HEK293 (cell line): ENCODE measurements at regions not wholly inside any gene's neighbourhood (a gene's known extent, or its start where the extent isn't known, plus 50 kb on each side); places are given as distances from the start of the nearest gene placed in this dataset.

ENCODE experiments used
- CTCF ChIA-PET: fragments of 350-600 bp; formaldehyde crosslinking; extraction: SDS; loops from one replicate; lab custom pipeline; 2021; ENCODE audit warnings: antibody characterized with exemption; lab: Yijun Ruan, JAX
- POLR2A ChIA-PET: fragments of 300-600 bp; formaldehyde crosslinking; extraction: SDS; loops from one replicate; lab custom pipeline; 2020; ENCODE audit warnings: antibody characterized with exemption, inconsistent platforms; lab: Yijun Ruan, JAX
- H3K27ac ChIP-seq: fragments of 200-500 bp; sonication (Bioruptor generic); 2 replicates; pipeline ENCODE4 v1.5.1; 2014; ENCODE audit warnings: low read depth, low read length, control low read depth, inconsistent platforms; ENCODE audit errors: extremely low read depth
- H3K36me3 ChIP-seq, 2 experiments: fragments of 200-500 bp in 1 of 2; sonication (Bioruptor generic) in 1 of 2; 1 replicate in 1 of 2; 2 replicates in 1 of 2; pipeline ENCODE4 v1.5.1; 2014 to 2017; ENCODE audit warnings: inconsistent platforms in 2 of 2, low read length in 2 of 2; ENCODE audit not compliant: control insufficient read depth in 2 of 2, insufficient read depth in 1 of 2
- H3K4me1 ChIP-seq: fragments of 200-500 bp; sonication (Bioruptor generic); 2 replicates; pipeline ENCODE4 v1.5.1; 2014; ENCODE audit warnings: mild to moderate bottlenecking, low read length, inconsistent platforms; ENCODE audit not compliant: control insufficient read depth, insufficient read depth
- H3K4me3 ChIP-seq: 2 replicates; pipeline ENCODE4 v1.5.1; 2011; ENCODE audit warnings: low read depth, mild to moderate bottlenecking, control low read depth, low read length, moderate library complexity
- H3K9me3 ChIP-seq: fragments of 200-500 bp; sonication (Bioruptor generic); 2 replicates; pipeline ENCODE4 v1.5.1; 2014; ENCODE audit warnings: low read depth, low read length, inconsistent platforms; ENCODE audit not compliant: control insufficient read depth, insufficient read depth
- GFI1B ChIP-seq: fragments of 450-650 bp; formaldehyde crosslinking; IDR thresholded peaks from 2 replicates; pipeline ENCODE4 v1.5.1; 2016; ENCODE audit warnings: missing biosample characterization, missing genetic modification characterization
- HOXD13 ChIP-seq: sonication (generic); formaldehyde crosslinking; IDR thresholded peaks from 2 replicates; pipeline ENCODE4 v1.8.0; 2022; ENCODE audit warnings: missing genetic modification reagents, borderline replicate concordance
- WT1 ChIP-seq: fragments of 450-650 bp; formaldehyde crosslinking; IDR thresholded peaks from 2 replicates; pipeline ENCODE4 v1.5.1; 2016; ENCODE audit warnings: missing biosample characterization, missing genetic modification characterization
- ZBTB11 ChIP-seq: fragments of 450-650 bp; formaldehyde crosslinking; conservative IDR thresholded peaks from 2 replicates; pipeline ENCODE4 v1.5.1; 2016; ENCODE audit warnings: low read depth, missing biosample characterization, missing genetic modification characterization
- ZFP69B ChIP-seq: fragments of 450-650 bp; formaldehyde crosslinking; IDR thresholded peaks from 2 replicates; pipeline ENCODE4 v1.5.1; 2016; ENCODE audit warnings: missing biosample characterization, missing genetic modification characterization
- ZNF132 ChIP-seq: fragments of 450-650 bp; formaldehyde crosslinking; IDR thresholded peaks from 2 replicates; pipeline ENCODE4 v1.5.1; 2017; ENCODE audit warnings: missing biosample characterization, missing genetic modification characterization, borderline replicate concordance
- ZNF138 ChIP-seq: fragments of 450-650 bp; formaldehyde crosslinking; IDR thresholded peaks from 2 replicates; pipeline ENCODE4 v1.5.1; 2016; ENCODE audit warnings: missing biosample characterization, missing genetic modification characterization, borderline replicate concordance
- ZNF18 ChIP-seq: fragments of 450-650 bp; formaldehyde crosslinking; IDR thresholded peaks from 2 replicates; pipeline ENCODE4 v1.5.1; 2016; ENCODE audit warnings: missing biosample characterization, missing genetic modification characterization
- ZNF214 ChIP-seq: fragments of 450-650 bp; formaldehyde crosslinking; IDR thresholded peaks from 2 replicates; pipeline ENCODE4 v1.5.1; 2017; ENCODE audit warnings: missing biosample characterization, mild to moderate bottlenecking, missing genetic modification characterization, borderline replicate concordance
- ZNF24 ChIP-seq: fragments of 450-650 bp; formaldehyde crosslinking; IDR thresholded peaks from 2 replicates; pipeline ENCODE4 v1.5.1; 2016; ENCODE audit warnings: missing biosample characterization, missing genetic modification characterization
- ZNF26 ChIP-seq: fragments of 450-650 bp; formaldehyde crosslinking; IDR thresholded peaks from 2 replicates; pipeline ENCODE4 v1.5.1; 2016; ENCODE audit warnings: missing biosample characterization, missing genetic modification characterization
- ZNF350 ChIP-seq: fragments of 450-650 bp; formaldehyde crosslinking; IDR thresholded peaks from 2 replicates; pipeline ENCODE4 v1.5.0; 2017; ENCODE audit warnings: missing biosample characterization, mild to moderate bottlenecking, missing genetic modification characterization
- ZNF433 ChIP-seq: fragments of 450-650 bp; formaldehyde crosslinking; IDR thresholded peaks from 2 replicates; pipeline ENCODE4 v1.5.1; 2016; ENCODE audit warnings: missing biosample characterization, missing genetic modification characterization, low read depth
- ZNF624 ChIP-seq: fragments of 450-650 bp; formaldehyde crosslinking; IDR thresholded peaks from 2 replicates; pipeline ENCODE4 v1.5.1; 2017; ENCODE audit warnings: missing biosample characterization, missing genetic modification characterization
- ZNF707 ChIP-seq: fragments of 450-650 bp; formaldehyde crosslinking; IDR thresholded peaks from 2 replicates; pipeline ENCODE4 v1.5.1; 2016; ENCODE audit warnings: missing biosample characterization, missing genetic modification characterization
- ZNF76 ChIP-seq: fragments of 450-650 bp; formaldehyde crosslinking; IDR thresholded peaks from 2 replicates; pipeline ENCODE4; 2016; ENCODE audit warnings: low read depth, missing biosample characterization, missing genetic modification characterization, borderline replicate concordance
- ZNF768 ChIP-seq: fragments of 450-650 bp; formaldehyde crosslinking; IDR thresholded peaks from 2 replicates; pipeline ENCODE4 v1.5.1; 2018; ENCODE audit warnings: missing biosample characterization, mild to moderate bottlenecking, missing genetic modification characterization
- ZNF791 ChIP-seq: fragments of 450-650 bp; formaldehyde crosslinking; IDR thresholded peaks from 2 replicates; pipeline ENCODE4 v1.5.1; 2016; ENCODE audit warnings: missing biosample characterization, missing genetic modification characterization
- TF ChIP-seq, protein P1 (sequence below): fragments of 450-650 bp; formaldehyde crosslinking; IDR thresholded peaks from 2 replicates; pipeline ENCODE4 v1.5.1; 2016; ENCODE audit warnings: missing biosample characterization, missing genetic modification characterization
- TF ChIP-seq, protein P2 (sequence below): IDR thresholded peaks from 2 replicates; pipeline ENCODE4 v1.6.1; 2011; ENCODE audit warnings: mild to moderate bottlenecking, low read depth, low read length, borderline replicate concordance
- TF ChIP-seq, protein P3 (sequence below): fragments of 450-650 bp; formaldehyde crosslinking; IDR thresholded peaks from 2 replicates; pipeline ENCODE4 v1.5.0; 2017; ENCODE audit warnings: missing biosample characterization, missing genetic modification characterization, borderline replicate concordance
- TF ChIP-seq, protein P4 (sequence below): fragments of 450-650 bp; formaldehyde crosslinking; IDR thresholded peaks from 2 replicates; pipeline ENCODE4 v1.5.1; 2017; ENCODE audit warnings: missing biosample characterization, missing genetic modification characterization

DNA sequence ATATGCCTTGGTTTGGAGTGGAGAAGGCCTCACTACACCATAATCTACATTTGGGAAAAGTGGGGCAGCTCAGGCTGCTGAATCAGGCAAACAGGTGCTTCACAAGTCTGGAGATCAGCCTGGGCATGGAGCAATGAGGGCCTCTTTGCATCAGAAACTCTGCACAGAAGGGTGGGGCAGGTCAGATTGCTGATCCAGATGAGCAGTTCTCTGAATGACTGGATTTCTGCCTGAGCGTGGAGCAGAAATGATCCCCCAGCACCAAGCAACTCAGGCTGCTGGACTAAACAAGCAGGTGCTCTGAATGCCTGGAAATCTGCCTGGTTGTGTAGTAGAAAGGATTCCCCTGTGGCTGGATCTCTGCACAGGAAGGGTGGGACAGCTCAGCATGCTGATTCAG, 605.3 kb upstream of the ZNF804A start:
- ChIA-PET CTCF (no interaction called here), POLR2A (no interaction called here)
- Histone ChIP-seq H3K4me3 (no peak overlapping the region), H3K4me1 (peaks cover 8% of the 10 kb centered on the region; the same call in 1 of the 2 replicates), H3K9me3 (no peaks in the 10 kb centered on the region; the same call in 1 of the 2 replicates), H3K27ac (no peak overlapping the region), H3K36me3 (no peaks in the 10 kb centered on the region)
- TF ChIP-seq ZFP69B (tag by site-specific recombination), result no peak
- TF ChIP-seq, protein P1, sequence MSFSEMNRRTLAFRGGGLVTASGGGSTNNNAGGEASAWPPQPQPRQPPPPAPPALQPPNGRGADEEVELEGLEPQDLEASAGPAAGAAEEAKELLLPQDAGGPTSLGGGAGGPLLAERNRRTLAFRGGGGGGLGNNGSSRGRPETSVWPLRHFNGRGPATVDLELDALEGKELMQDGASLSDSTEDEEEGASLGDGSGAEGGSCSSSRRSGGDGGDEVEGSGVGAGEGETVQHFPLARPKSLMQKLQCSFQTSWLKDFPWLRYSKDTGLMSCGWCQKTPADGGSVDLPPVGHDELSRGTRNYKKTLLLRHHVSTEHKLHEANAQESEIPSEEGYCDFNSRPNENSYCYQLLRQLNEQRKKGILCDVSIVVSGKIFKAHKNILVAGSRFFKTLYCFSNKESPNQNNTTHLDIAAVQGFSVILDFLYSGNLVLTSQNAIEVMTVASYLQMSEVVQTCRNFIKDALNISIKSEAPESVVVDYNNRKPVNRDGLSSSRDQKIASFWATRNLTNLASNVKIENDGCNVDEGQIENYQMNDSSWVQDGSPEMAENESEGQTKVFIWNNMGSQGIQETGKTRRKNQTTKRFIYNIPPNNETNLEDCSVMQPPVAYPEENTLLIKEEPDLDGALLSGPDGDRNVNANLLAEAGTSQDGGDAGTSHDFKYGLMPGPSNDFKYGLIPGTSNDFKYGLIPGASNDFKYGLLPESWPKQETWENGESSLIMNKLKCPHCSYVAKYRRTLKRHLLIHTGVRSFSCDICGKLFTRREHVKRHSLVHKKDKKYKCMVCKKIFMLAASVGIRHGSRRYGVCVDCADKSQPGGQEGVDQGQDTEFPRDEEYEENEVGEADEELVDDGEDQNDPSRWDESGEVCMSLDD (tag by site-specific recombination), result no peak
- TF ChIP-seq ZBTB11 (tag by site-specific recombination), result no peak
- TF ChIP-seq, protein P2, sequence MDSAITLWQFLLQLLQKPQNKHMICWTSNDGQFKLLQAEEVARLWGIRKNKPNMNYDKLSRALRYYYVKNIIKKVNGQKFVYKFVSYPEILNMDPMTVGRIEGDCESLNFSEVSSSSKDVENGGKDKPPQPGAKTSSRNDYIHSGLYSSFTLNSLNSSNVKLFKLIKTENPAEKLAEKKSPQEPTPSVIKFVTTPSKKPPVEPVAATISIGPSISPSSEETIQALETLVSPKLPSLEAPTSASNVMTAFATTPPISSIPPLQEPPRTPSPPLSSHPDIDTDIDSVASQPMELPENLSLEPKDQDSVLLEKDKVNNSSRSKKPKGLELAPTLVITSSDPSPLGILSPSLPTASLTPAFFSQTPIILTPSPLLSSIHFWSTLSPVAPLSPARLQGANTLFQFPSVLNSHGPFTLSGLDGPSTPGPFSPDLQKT, result no peak
- no peak for TF ChIP-seq WT1
- no peak for TF ChIP-seq ZNF433 (tag by site-specific recombination)
- no peak for TF ChIP-seq ZNF768 (tag by site-specific recombination)
- TF ChIP-seq, protein P3, sequence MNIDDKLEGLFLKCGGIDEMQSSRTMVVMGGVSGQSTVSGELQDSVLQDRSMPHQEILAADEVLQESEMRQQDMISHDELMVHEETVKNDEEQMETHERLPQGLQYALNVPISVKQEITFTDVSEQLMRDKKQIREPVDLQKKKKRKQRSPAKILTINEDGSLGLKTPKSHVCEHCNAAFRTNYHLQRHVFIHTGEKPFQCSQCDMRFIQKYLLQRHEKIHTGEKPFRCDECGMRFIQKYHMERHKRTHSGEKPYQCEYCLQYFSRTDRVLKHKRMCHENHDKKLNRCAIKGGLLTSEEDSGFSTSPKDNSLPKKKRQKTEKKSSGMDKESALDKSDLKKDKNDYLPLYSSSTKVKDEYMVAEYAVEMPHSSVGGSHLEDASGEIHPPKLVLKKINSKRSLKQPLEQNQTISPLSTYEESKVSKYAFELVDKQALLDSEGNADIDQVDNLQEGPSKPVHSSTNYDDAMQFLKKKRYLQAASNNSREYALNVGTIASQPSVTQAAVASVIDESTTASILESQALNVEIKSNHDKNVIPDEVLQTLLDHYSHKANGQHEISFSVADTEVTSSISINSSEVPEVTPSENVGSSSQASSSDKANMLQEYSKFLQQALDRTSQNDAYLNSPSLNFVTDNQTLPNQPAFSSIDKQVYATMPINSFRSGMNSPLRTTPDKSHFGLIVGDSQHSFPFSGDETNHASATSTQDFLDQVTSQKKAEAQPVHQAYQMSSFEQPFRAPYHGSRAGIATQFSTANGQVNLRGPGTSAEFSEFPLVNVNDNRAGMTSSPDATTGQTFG (tag by site-specific recombination), result no peak
- TF ChIP-seq ZNF132 (tag by site-specific recombination), result no peak
- TF ChIP-seq ZNF18, result no peak
- TF ChIP-seq ZNF214, result no peak
- no peak for TF ChIP-seq ZNF350 (tag by site-specific recombination)
- TF ChIP-seq HOXD13, result no peak

- POLR2A ChIA-PET, result no interaction called here
- H3K4me3 ChIP-seq, result no peak overlapping the region
- TF ChIP-seq ZNF138 (tag by site-specific recombination) (no peak), ZNF24 (no peak), ZNF26 (tag by site-specific recombination) (no peak), ZNF707 (tag by site-specific recombination) (no peak), ZNF791 (tag by site-specific recombination) (no peak), ZNF76 (no peak), GFI1B (tag by site-specific recombination) (no peak), ZNF624 (tag by site-specific recombination) (no peak)
- TF ChIP-seq, protein P4, sequence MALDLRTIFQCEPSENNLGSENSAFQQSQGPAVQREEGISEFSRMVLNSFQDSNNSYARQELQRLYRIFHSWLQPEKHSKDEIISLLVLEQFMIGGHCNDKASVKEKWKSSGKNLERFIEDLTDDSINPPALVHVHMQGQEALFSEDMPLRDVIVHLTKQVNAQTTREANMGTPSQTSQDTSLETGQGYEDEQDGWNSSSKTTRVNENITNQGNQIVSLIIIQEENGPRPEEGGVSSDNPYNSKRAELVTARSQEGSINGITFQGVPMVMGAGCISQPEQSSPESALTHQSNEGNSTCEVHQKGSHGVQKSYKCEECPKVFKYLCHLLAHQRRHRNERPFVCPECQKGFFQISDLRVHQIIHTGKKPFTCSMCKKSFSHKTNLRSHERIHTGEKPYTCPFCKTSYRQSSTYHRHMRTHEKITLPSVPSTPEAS (tag by site-specific recombination), result no peak
Measured at GRCh38 chr2:183995632-183996031, 602.7 kb upstream of the ZNF804A start.

More at GRCh38 chr2:183995632-183996031, 602.7 kb upstream of the ZNF804A start:
- no peaks in the 10 kb centered on the region for H3K36me3 ChIP-seq
- H3K4me1 ChIP-seq, result peaks cover 12% of the 10 kb centered on the region
- H3K9me3 ChIP-seq, result no peaks in the 10 kb centered on the region
- no peak overlapping the region for H3K27ac ChIP-seq
- CTCF ChIA-PET, result no interaction called here
